HG02763 (cell line): ENCODE measurements at regions not wholly inside any gene's neighbourhood (a gene's known extent, or its start where the extent isn't known, plus 50 kb on each side); places are given as distances from the start of the nearest gene placed in this dataset.

Experiments
- ATAC-seq: cut with Tn5 transposase; IDR thresholded peaks from one replicate; pipeline ENCODE4 v1.9.1; 2021; ENCODE audit warnings: mild to moderate bottlenecking, moderate library complexity; ENCODE audit not compliant: unreplicated experiment

- no peak for ATAC-seq
Observed at GRCh38 chr13:70415136-70415535, 306.9 kb upstream of the KLHL1 start.

- ATAC-seq = no peak
Observed at GRCh38 chr13:70408865-70409264, 300.6 kb upstream of the KLHL1 start.

GRCh38 chr13:70407486-70407885 is 299.2 kb upstream of the KLHL1 start:
- ATAC-seq = no peak

GRCh38 chr13:70405266-70405665 is 297.0 kb upstream of the KLHL1 start:
- no peak for ATAC-seq

- ATAC-seq = no peak
Observed at GRCh38 chr13:70394031-70394548, 285.8 kb upstream of the KLHL1 start.

GRCh38 chr13:70391678-70392077 is 283.4 kb upstream of the KLHL1 start:
- no peak for ATAC-seq

- no peak for ATAC-seq
Observed at GRCh38 chr13:70390968-70391367, 282.7 kb upstream of the KLHL1 start.

- ATAC-seq = no peak
Observed at GRCh38 chr13:70390064-70390463, 281.8 kb upstream of the KLHL1 start.

GRCh38 chr13:70388935-70389334 is 280.7 kb upstream of the KLHL1 start:
- ATAC-seq = no peak

GRCh38 chr13:70386919-70387318 is 278.7 kb upstream of the KLHL1 start:
- no peak for ATAC-seq

- no peak for ATAC-seq
Observed at GRCh38 chr13:70385852-70386251, 277.6 kb upstream of the KLHL1 start.

GRCh38 chr13:70384156-70384555 is 275.9 kb upstream of the KLHL1 start:
- ATAC-seq = no peak

GRCh38 chr13:70380809-70381208 is 272.6 kb upstream of the KLHL1 start:
- ATAC-seq = no peak

GRCh38 chr13:70375718-70376117 is 267.5 kb upstream of the KLHL1 start:
- no peak for ATAC-seq

- no peak for ATAC-seq
Observed at GRCh38 chr13:70370924-70371323, 262.7 kb upstream of the KLHL1 start.

- no peak for ATAC-seq
Observed at GRCh38 chr13:70366720-70367119, 258.5 kb upstream of the KLHL1 start.

- no peak for ATAC-seq
Observed at GRCh38 chr13:70363991-70364390, 255.7 kb upstream of the KLHL1 start.

GRCh38 chr13:70362820-70363570 is 254.7 kb upstream of the KLHL1 start:
- ATAC-seq = no peak

- no peak for ATAC-seq
Observed at GRCh38 chr13:70357031-70357430, 248.8 kb upstream of the KLHL1 start.

GRCh38 chr13:70353096-70353495 is 244.8 kb upstream of the KLHL1 start:
- no peak for ATAC-seq

GRCh38 chr13:70347947-70348620 is 239.8 kb upstream of the KLHL1 start:
- no peak for ATAC-seq

GRCh38 chr13:70339738-70340137 is 231.5 kb upstream of the KLHL1 start:
- no peak for ATAC-seq
